ENCODE measurements at regions not wholly inside any gene's neighbourhood (a gene's known extent, or its start where the extent isn't known, plus 50 kb on each side); places are given as distances from the start of the nearest gene placed in this dataset.
"Not testable (repeated sequence)": the region's sequence is repeated elsewhere in the genome, so short reads cannot be mapped to it uniquely, and the experiment has no call there.

DNA sequence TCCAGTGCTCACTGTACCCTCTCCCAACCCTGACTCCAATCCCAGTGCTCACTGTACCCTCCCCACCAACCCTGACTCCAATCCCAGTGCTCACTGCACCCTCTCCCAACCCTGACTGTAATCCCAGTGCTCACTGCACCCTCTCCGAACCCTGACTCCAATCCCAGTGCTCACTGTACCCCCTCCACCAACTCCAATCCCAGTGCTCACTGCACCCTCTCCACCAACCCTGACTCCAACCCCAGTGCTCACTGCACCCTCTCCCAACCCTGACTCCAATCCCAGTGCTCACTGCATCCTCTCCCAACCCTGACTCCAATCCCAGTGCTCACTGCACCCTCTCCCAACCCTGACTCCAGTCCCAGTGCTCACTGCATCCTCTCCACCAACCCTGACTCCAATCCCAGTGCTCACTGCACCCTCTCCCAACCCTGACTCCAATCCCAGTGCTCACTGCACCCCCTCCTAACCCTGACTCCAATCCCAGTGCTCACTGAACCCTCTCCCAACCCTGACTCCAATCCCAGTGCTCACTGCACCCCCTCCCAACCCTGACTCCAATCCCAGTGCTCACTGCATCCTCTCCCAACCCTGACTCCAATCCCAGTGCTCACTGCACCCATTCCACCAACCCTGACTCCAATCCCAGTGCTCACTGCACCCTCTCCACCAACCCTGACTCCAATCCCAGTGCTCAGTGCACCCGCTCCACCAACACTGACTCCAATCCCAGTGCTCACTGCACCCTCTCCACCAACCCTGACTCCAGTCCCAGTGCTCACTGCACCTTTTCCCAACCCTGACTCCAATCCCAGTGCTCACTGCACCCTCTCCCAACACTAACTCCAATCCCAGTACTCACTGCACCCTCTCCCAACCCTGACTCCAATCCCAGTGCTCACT is 136.3 kb upstream of the ZNF618 start:
- H3K27me3 ChIP-seq (ENCODE audit: control insufficient read depth in 3 of 3, insufficient read depth in 3 of 3, low read length in 3 of 3), result peaks cover 11 to 14% (median 12%) of the 10 kb centered on the region in 3 donors
- H3K36me3 ChIP-seq (ENCODE audit: control insufficient read depth in 3 of 3, insufficient read depth in 3 of 3, low read length in 3 of 3); H3K9me3 ChIP-seq (ENCODE audit: control insufficient read depth in 3 of 3, low read length in 3 of 3); H3K4me3 ChIP-seq (ENCODE audit: low read length in 3 of 3); H3K27ac ChIP-seq (ENCODE audit: low read depth, low read length); H3K4me1 ChIP-seq (ENCODE audit: control insufficient read depth in 3 of 3, insufficient read depth in 3 of 3, low read length in 3 of 3); H3K9ac ChIP-seq (ENCODE audit: low read depth in 1 of 3, low read length in 3 of 3): not testable (repeated sequence)

- H3K4me1 ChIP-seq (ENCODE audit: control insufficient read depth in 3 of 3, insufficient read depth in 3 of 3, low read length in 3 of 3); H3K4me3 ChIP-seq (ENCODE audit: low read length in 3 of 3); H3K9ac ChIP-seq (ENCODE audit: low read depth in 1 of 3, low read length in 3 of 3); H3K9me3 ChIP-seq (ENCODE audit: control insufficient read depth in 3 of 3, low read length in 3 of 3); H3K27ac ChIP-seq (ENCODE audit: low read depth, low read length); H3K36me3 ChIP-seq (ENCODE audit: control insufficient read depth in 3 of 3, insufficient read depth in 3 of 3, low read length in 3 of 3): not testable (repeated sequence)
- peaks cover 11 to 14% (median 12%) of the 10 kb centered on the region in 3 donors for H3K27me3 ChIP-seq (ENCODE audit: control insufficient read depth in 3 of 3, insufficient read depth in 3 of 3, low read length in 3 of 3)
These were observed 135.3 kb upstream of the ZNF618 start for GRCh38 chr9:113740508-113741500.

GRCh38 chr9:113741886-113742854 is 133.9 kb upstream of the ZNF618 start:
- no peaks in the 10 kb centered on the region for H3K4me1 ChIP-seq (ENCODE audit: control insufficient read depth in 3 of 3, insufficient read depth in 3 of 3, low read length in 3 of 3)
- no peak overlapping the region for H3K9ac ChIP-seq (ENCODE audit: low read depth in 1 of 3, low read length in 3 of 3)

DNA sequence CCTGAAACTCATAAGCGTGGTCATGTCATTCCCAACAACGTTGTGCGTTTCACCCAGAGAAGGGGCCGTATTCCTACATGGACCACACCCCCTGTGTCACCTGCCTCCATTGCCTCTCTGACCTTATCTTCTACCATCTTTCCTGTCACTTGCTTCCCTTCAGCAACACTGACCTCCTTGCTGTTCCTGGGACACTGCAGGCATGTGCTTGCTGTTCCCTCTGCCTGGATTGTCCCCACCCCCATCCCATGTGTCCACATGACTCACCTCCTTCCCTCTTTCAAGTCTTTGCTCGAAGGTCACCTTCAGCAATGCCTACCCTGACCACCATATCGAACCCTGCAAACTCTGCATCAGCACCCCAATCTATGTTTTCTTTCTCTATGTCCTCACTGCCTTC is 133.2 kb upstream of the ZNF618 start:
- H3K9ac ChIP-seq (ENCODE audit: low read depth in 1 of 3, low read length in 3 of 3), result no peak overlapping the region
- peaks cover 11 to 14% (median 12%) of the 10 kb centered on the region in 3 donors for H3K27me3 ChIP-seq (ENCODE audit: control insufficient read depth in 3 of 3, insufficient read depth in 3 of 3, low read length in 3 of 3)
- H3K4me3 ChIP-seq (ENCODE audit: low read length in 3 of 3), result no peak overlapping the region
- H3K4me1 ChIP-seq (ENCODE audit: control insufficient read depth in 3 of 3, insufficient read depth in 3 of 3, low read length in 3 of 3), result no peaks in the 10 kb centered on the region
- no peak overlapping the region for H3K27ac ChIP-seq (ENCODE audit: low read depth, low read length)
- no peaks in the 10 kb centered on the region for H3K9me3 ChIP-seq (ENCODE audit: control insufficient read depth in 3 of 3, low read length in 3 of 3)
- H3K36me3 ChIP-seq (ENCODE audit: control insufficient read depth in 3 of 3, insufficient read depth in 3 of 3, low read length in 3 of 3), result no peaks in the 10 kb centered on the region

More at GRCh38 chr9:113741886-113742854, 133.9 kb upstream of the ZNF618 start:
- no peak overlapping the region for H3K4me3 ChIP-seq (ENCODE audit: low read length in 3 of 3)
- H3K36me3 ChIP-seq (ENCODE audit: control insufficient read depth in 3 of 3, insufficient read depth in 3 of 3, low read length in 3 of 3), result no peaks in the 10 kb centered on the region
- peaks cover 11 to 14% (median 12%) of the 10 kb centered on the region in 3 donors for H3K27me3 ChIP-seq (ENCODE audit: control insufficient read depth in 3 of 3, insufficient read depth in 3 of 3, low read length in 3 of 3)
- no peaks in the 10 kb centered on the region for H3K9me3 ChIP-seq (ENCODE audit: control insufficient read depth in 3 of 3, low read length in 3 of 3)
- H3K27ac ChIP-seq (ENCODE audit: low read depth, low read length), result no peak overlapping the region

DNA sequence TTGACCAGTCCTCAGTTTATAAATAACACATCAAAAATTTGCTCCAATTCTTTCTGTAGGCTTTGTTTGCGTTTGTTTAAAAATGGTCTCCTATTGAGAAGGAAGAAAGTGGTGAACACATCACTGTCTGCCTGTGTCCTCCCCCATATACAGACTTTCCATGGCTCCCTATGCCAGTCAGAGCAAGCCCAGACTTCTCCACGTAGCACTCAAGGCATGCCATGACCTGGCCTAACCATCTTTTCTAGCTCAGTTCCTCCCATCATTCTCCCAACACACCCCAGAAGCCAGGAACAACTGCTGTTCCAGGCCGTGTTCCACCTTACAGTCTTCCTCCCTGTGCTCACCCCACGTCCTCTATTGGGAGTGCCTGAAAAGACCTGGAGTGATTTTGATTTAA is 129.6 kb upstream of the ZNF618 start:
- H3K9me3 ChIP-seq (ENCODE audit: control insufficient read depth in 3 of 3, low read length in 3 of 3), result no peaks in the 10 kb centered on the region
- no peaks in the 10 kb centered on the region for H3K36me3 ChIP-seq (ENCODE audit: control insufficient read depth in 3 of 3, insufficient read depth in 3 of 3, low read length in 3 of 3)
- H3K4me1 ChIP-seq (ENCODE audit: control insufficient read depth in 3 of 3, insufficient read depth in 3 of 3, low read length in 3 of 3), result no peaks in the 10 kb centered on the region
- H3K27me3 ChIP-seq (ENCODE audit: control insufficient read depth in 3 of 3, insufficient read depth in 3 of 3, low read length in 3 of 3), result peaks cover 11 to 13% (median 11%) of the 10 kb centered on the region in 3 donors
- no peak overlapping the region for H3K9ac ChIP-seq (ENCODE audit: low read depth in 1 of 3, low read length in 3 of 3)
- no peak overlapping the region for H3K27ac ChIP-seq (ENCODE audit: low read depth, low read length)
- no peak overlapping the region for H3K4me3 ChIP-seq (ENCODE audit: low read length in 3 of 3)

DNA sequence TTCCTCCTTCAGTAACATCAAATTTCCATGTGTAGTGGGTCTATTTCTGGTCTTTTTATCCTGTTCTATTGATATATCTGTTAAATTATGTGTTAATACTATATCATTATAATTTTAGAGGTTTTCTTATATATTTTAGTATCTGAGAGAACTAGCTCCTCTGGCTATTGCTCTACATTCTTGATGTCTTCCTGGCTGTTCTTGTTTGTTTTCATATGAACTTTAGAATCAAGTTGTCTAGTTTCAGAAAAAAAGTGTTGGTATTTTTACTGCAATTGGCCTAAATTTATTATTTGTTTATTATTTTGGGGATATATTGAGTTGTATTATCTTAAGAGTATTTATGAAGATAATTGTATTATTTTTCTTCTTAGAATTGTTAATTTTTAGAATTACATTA is 128.0 kb upstream of the ZNF618 start:
- peaks cover 0 to 4% (median 3%) of the 10 kb centered on the region in 3 donors for H3K27me3 ChIP-seq (ENCODE audit: control insufficient read depth in 3 of 3, insufficient read depth in 3 of 3, low read length in 3 of 3)
- H3K9me3 ChIP-seq (ENCODE audit: control insufficient read depth in 3 of 3, low read length in 3 of 3), result no peaks in the 10 kb centered on the region
- H3K36me3 ChIP-seq (ENCODE audit: control insufficient read depth in 3 of 3, insufficient read depth in 3 of 3, low read length in 3 of 3), result no peaks in the 10 kb centered on the region
- H3K9ac ChIP-seq (ENCODE audit: low read depth in 1 of 3, low read length in 3 of 3), result no peak overlapping the region
- H3K4me3 ChIP-seq (ENCODE audit: low read length in 3 of 3), result no peak overlapping the region
- no peaks in the 10 kb centered on the region for H3K4me1 ChIP-seq (ENCODE audit: control insufficient read depth in 3 of 3, insufficient read depth in 3 of 3, low read length in 3 of 3)
- no peak overlapping the region for H3K27ac ChIP-seq (ENCODE audit: low read depth, low read length)

DNA sequence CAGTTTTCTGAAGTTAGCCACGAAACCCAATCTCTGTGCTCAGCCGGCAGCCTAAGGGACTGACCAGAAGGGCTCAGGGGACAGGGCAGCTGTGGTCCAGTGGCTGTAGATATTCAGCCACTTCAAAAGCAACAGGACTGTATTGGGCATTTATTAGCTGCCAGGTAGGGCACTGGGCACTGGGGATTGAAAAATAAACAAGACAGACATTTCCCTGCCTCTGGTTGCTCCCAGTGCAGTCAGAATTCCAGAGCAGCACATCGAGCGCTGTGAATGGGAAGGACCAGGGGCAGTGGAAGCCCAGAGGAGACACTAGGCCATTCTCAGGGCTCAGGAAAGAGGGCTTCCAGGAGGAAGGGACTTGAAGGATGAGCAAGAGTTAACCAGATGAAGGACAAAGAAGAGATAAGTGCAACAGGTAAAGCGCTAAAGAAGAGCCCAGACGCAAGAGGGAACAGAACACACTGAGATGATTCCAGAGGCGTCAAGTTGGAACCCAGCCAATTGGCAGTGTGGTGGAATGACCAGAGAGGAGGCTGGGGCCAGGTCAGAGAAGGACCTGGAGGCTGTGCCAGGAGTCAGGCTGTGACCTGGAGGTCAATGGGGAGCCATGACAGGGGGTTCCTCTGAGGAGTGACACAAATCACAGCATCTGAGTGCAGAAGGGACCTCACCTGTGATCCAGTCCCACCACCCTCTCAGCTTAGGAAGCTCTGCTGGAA is 122.5 kb upstream of the ZNF618 start:
- H3K9me3 ChIP-seq (ENCODE audit: control insufficient read depth in 3 of 3, low read length in 3 of 3), result no peaks in the 10 kb centered on the region
- H3K36me3 ChIP-seq (ENCODE audit: control insufficient read depth in 3 of 3, insufficient read depth in 3 of 3, low read length in 3 of 3), result no peaks in the 10 kb centered on the region
- no peak overlapping the region for H3K4me3 ChIP-seq (ENCODE audit: low read length in 3 of 3)
- H3K4me1 ChIP-seq (ENCODE audit: control insufficient read depth in 3 of 3, insufficient read depth in 3 of 3, low read length in 3 of 3), result no peaks in the 10 kb centered on the region
- no peak overlapping the region for H3K9ac ChIP-seq (ENCODE audit: low read depth in 1 of 3, low read length in 3 of 3)
- H3K27ac ChIP-seq (ENCODE audit: low read depth, low read length), result no peak overlapping the region
- H3K27me3 ChIP-seq (ENCODE audit: control insufficient read depth in 3 of 3, insufficient read depth in 3 of 3, low read length in 3 of 3), result peaks cover 0 to 13% (median 7%) of the 10 kb centered on the region in 3 donors

GRCh38 chr9:113754739-113755138 is 121.4 kb upstream of the ZNF618 start:
- Histone ChIP-seq H3K9ac (ENCODE audit: low read depth in 1 of 3, low read length in 3 of 3) (no peak overlapping the region), H3K27ac (ENCODE audit: low read depth, low read length) (no peak overlapping the region)

GRCh38 chr9:113755433-113755832 is 120.7 kb upstream of the ZNF618 start:
- no peak overlapping the region for H3K9ac ChIP-seq (ENCODE audit: low read depth in 1 of 3, low read length in 3 of 3)
- H3K36me3 ChIP-seq (ENCODE audit: control insufficient read depth in 3 of 3, insufficient read depth in 3 of 3, low read length in 3 of 3), result no peaks in the 10 kb centered on the region
- H3K4me1 ChIP-seq (ENCODE audit: control insufficient read depth in 3 of 3, insufficient read depth in 3 of 3, low read length in 3 of 3), result no peaks in the 10 kb centered on the region
- peaks cover 2% of the 10 kb centered on the region in 3 donors for H3K9me3 ChIP-seq (ENCODE audit: control insufficient read depth in 3 of 3, low read length in 3 of 3)
- no peak overlapping the region for H3K4me3 ChIP-seq (ENCODE audit: low read length in 3 of 3)
- peaks cover 0 to 13% (median 7%) of the 10 kb centered on the region in 3 donors for H3K27me3 ChIP-seq (ENCODE audit: control insufficient read depth in 3 of 3, insufficient read depth in 3 of 3, low read length in 3 of 3)
- H3K27ac ChIP-seq (ENCODE audit: low read depth, low read length), result no peak overlapping the region

More at GRCh38 chr9:113754739-113755138, 121.4 kb upstream of the ZNF618 start:
- Histone ChIP-seq H3K4me3 (ENCODE audit: low read length in 3 of 3) (no peak overlapping the region), H3K27me3 (ENCODE audit: control insufficient read depth in 3 of 3, insufficient read depth in 3 of 3, low read length in 3 of 3) (peaks cover 0 to 13% (median 7%) of the 10 kb centered on the region in 3 donors), H3K4me1 (ENCODE audit: control insufficient read depth in 3 of 3, insufficient read depth in 3 of 3, low read length in 3 of 3) (no peaks in the 10 kb centered on the region), H3K9me3 (ENCODE audit: control insufficient read depth in 3 of 3, low read length in 3 of 3) (peaks cover 0 to 2% (median 2%) of the 10 kb centered on the region in 3 donors), H3K36me3 (ENCODE audit: control insufficient read depth in 3 of 3, insufficient read depth in 3 of 3, low read length in 3 of 3) (no peaks in the 10 kb centered on the region)

Data from skeletal muscle tissue (tissue), 3 donors.